Inferior parietal cortex (tissue), 1 donor: ENCODE measurements at regions not wholly inside any gene's neighbourhood (a gene's known extent, or its start where the extent isn't known, plus 50 kb on each side); places are given as distances from the start of the nearest gene placed in this dataset.

ENCODE experiments used
- DNase-seq: peaks from one replicate; pipeline ENCODE4 v3.0.0-alpha.2; 2016; ENCODE audit errors: extremely low spot score

DNA sequence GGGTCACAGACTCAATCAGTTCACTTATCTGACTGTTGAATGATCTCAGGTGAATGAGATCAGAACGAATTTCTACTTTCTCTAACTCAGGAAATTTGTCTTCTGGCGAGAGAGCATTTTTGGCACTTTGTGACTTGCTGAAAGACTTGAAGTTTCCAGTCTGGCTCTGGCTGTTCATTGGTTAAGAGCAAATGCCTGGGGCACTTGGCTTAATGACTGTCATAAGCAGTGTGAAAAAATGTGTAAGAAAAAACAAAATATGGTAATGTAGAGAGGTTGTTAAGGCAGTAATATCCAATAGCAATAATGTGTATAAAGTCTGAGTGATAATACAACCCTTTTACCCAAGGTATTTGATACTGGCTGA, 71.3 kb upstream of the PGRMC2 start:
- DNase-seq: no peak

GRCh38 chr4:128358231-128358912, 70.8 kb upstream of the PGRMC2 start:
- no peak for DNase-seq

DNA sequence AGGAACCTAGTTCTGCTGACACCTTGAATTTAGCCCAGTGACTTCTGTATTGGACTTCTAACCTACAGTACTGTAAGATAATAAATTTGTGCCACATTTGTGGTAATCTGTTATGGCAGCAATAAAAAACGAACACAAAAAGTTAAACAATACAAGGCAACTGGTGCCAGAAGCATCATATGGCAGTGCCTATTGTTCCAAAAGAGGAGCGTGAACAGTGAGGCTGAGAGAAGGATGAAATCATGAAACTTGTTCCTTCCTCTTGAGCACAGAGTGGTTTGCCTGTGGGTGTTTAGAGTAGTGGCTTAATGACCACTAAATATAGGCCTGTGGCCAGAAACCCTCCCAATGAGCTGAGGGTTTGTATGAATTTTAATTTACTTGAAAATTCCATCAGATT, 69.7 kb upstream of the PGRMC2 start:
- DNase-seq: peak; percentile 19

DNA sequence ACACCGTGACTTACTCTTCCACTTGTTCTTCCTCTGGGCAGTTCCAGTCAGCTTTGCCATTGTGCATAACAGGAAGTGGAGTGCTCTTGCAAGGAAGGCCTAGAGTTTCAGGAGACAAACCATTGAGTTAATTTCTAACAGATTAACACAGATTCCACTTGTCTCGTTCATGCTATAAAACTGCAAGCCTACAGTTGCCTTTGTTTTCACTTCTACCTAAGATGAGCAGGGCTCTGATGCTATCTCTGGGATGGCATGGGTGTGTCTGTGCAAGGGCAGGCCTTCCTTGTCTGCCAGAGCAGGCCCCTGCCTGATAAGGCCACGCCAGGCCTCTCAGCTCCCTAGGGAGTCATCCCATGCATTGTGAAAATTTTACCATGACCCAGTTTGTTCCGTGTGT, 67.7 kb upstream of the PGRMC2 start:
- DNase-seq: no peak

DNA sequence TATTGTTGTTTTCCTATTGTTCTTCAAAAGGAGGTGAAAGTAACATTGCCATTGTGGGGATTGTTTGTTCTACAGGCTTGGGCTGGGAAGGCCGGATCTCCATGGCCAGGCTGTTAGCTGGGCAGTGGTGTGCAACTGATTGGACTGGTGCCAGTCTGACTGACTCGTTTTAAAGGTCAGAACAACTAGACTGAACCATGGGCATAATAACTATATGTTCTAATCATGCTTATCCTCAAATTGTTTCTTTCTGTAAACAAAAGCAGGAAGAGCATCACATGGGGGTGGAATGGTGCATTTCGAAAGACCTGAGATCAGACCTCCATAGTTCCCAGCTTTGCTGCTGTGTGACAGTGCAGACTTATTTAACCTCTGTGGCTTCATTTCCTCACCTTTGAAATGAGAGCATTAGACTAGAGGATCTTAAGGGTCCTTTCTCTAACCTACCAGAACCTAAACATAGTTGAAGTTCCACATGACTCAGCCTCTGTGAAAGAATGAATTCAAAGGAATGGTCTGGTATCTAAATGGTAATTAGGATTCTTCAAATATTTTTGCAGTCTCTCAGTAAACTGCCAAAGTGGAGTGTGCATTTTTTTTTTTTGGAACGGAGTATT, 66.7 kb upstream of the PGRMC2 start:
- DNase-seq: no peak

- DNase-seq: no peak
Observed at GRCh38 chr4:128353791-128354190, 66.2 kb upstream of the PGRMC2 start.

GRCh38 chr4:128351502-128351901, 63.9 kb upstream of the PGRMC2 start:
- no peak for DNase-seq

DNA sequence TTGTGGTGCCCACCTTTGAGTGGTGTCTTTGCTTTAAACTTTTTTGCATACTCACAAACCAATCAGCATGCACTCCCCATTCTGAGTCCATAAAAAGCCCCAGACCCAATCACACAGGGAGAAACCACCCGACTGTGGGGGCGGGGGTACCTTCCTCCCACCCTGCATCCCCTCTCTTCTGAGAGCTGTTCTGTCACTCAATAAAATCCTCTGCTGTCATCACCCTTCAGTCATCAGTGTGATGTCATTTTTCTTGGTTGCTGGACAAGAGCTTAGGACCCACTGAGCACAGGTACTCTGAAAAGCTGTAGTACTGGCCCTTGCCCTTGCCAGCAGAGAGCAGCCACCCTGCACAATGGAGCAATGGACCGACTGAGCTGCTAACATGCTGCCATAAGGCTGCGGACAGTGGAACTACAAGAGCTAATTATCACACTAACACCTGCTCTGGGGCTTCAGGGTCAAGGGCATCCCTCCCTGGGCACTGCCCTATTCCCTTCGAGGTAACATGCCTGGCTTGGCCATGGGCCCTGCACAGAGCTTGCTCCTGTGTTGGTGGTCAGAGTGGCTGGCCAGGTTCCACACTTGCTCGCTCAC, 62.9 kb upstream of the PGRMC2 start:
- no peak for DNase-seq

GRCh38 chr4:128349921-128350320, 62.3 kb upstream of the PGRMC2 start:
- DNase-seq: no peak

- no peak for DNase-seq
Observed at GRCh38 chr4:128347930-128348660, 60.5 kb upstream of the PGRMC2 start.

GRCh38 chr4:128347175-128347868, 59.7 kb upstream of the PGRMC2 start:
- no peak for DNase-seq

GRCh38 chr4:128346054-128346716, 58.6 kb upstream of the PGRMC2 start:
- DNase-seq: no peak

DNA sequence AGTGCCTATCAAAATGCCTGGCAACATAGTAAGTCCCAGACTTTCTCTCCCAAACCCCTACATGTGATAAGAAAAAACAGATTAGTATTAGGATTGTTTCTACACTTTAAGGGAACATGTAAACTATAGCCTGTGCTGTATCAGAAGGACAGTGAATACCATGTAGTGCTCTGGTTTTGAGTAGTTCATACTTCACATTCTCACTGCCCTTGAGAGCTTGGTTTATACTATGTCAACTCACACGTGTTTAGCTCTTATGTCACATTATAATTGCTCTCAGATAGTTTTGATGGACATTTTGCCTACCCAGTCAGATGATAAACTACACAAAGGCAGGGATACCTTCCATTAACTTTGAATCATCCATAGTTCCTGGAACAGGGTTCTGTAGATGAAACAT, 58.0 kb upstream of the PGRMC2 start:
- DNase-seq: no peak

GRCh38 chr4:128342762-128343161, 55.1 kb upstream of the PGRMC2 start:
- no peak for DNase-seq

DNA sequence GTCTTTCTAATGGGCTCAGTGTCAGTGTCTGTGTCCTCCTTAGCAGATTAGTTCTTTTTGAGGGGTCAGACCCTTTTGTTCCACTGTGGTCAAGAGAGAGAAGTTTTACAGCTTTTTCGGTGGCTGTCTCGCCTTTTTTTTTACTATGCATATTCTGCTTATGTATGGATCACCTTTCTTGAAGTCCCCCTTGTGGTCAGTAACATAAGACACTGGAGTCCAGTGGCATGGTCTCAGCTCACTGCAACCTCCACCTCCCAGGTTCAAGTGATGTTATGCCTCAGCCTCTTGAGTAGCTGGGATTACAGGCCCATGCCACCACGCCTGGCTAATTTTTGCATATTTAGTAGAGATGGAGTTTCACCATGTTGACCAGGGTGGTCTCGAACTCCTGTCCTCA, 54.0 kb upstream of the PGRMC2 start:
- no peak for DNase-seq

DNA sequence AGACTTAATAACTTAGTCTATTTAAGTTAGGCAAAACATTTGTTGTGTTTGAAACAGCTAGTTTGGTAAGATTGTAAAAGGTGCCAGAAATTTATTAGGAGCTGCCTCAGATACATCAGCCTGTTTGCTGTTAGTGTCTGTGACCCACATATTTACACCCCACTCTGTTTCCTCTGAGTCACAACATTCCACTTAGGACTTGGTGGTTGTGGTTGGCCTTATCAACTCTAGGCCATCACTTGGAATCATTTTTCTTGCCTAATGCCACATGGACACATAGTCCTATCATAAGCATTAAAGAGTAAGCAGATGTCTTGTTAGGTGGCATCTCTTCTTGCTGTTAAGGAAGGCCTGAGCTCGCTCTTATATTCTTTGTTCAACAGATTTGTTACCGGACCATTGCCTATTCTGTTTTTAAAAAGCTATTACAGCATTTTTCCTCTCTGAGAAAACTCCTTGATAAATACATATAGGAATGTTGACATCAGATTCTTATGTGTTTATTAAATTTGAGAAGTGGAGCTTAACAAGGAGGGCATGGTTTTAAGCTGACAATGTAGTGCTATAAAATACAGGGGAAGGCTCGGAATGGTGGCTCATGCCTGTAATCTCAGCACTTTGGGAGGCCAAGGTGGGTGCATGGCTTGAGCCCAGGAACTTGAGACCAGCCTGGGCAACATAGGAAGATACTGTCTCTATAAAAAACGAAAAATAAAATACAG, 51.2 kb upstream of the PGRMC2 start:
- DNase-seq: no peak

- no peak for DNase-seq
Observed at GRCh38 chr4:128337863-128338262, 50.2 kb upstream of the PGRMC2 start.
